Endothelial cell of umbilical vein (primary cell): ENCODE measurements at regions not wholly inside any gene's neighbourhood (a gene's known extent, or its start where the extent isn't known, plus 50 kb on each side); places are given as distances from the start of the nearest gene placed in this dataset.

Experiments
- BruUV-seq: library from RNA; stranded (reverse); fragments of 400-500 nt; replicated peaks from 2 replicates; lab custom pipeline; 2021; lab: Mats Ljungman, UMichigan
- CTCF ChIA-PET: fragments of 300-600, 350-600 bp; sonication (Branson Sonifier 250); formaldehyde crosslinking; loops from one replicate; lab custom pipeline; 2021; ENCODE audit warnings: antibody characterized with exemption, inconsistent platforms; lab: Charles Lee
- POLR2A ChIA-PET: fragments of 300-600, 350-600 bp; sonication (Branson Sonifier 250); formaldehyde crosslinking; loops from one replicate; lab custom pipeline; 2021; ENCODE audit warnings: antibody characterized with exemption, inconsistent platforms; lab: Charles Lee
- DNase-seq: peaks from one replicate; pipeline ENCODE4 v3.0.0-alpha.2; 2011; ENCODE audit warnings: low read depth, low spot score
- FAIRE-seq: peaks from 2 replicates; lab custom pipeline; 2011; peaks lifted over from hg19 to GRCh38; lab: Jason Lieb, UNC
- H2AFZ ChIP-seq: 2 replicates; pipeline ENCODE4 v1.6.0; 2012; ENCODE audit warnings: low read depth, low read length, control low read depth, inconsistent platforms
- H3K27ac ChIP-seq: 2 replicates; pipeline ENCODE4 v1.5.1; 2011; ENCODE audit warnings: low read depth, mild to moderate bottlenecking, control low read depth, low read length, moderate library complexity; ENCODE audit not compliant: insufficient read depth
- H3K27me3 ChIP-seq, 2 experiments: 2 replicates each; pipeline versions ENCODE4 v1.6.0 to v1.6.1; 2011; ENCODE audit warnings: low read length in 2 of 2, mixed read lengths in 1 of 2; ENCODE audit not compliant: control insufficient read depth in 2 of 2, insufficient read depth in 2 of 2
- H3K36me3 ChIP-seq, 2 experiments: 2 replicates in 1 of 2; 3 replicates in 1 of 2; pipeline ENCODE4 v1.5.1; 2011; ENCODE audit warnings: low read length in 2 of 2, mild to moderate bottlenecking in 1 of 2, moderate library complexity in 1 of 2; ENCODE audit not compliant: control insufficient read depth in 2 of 2, insufficient read depth in 2 of 2; ENCODE audit errors: extremely low read depth in 1 of 2
- H3K4me1 ChIP-seq: 3 replicates; pipeline ENCODE4 v1.5.1; 2011; ENCODE audit warnings: mild to moderate bottlenecking, low read length; ENCODE audit not compliant: control insufficient read depth, insufficient read depth; ENCODE audit errors: extremely low read depth
- H3K4me2 ChIP-seq: 2 replicates; pipeline ENCODE4 v1.6.1; 2011; ENCODE audit warnings: low read length, control low read depth, mixed read lengths; ENCODE audit not compliant: insufficient read depth
- H3K4me3 ChIP-seq, 3 experiments: fragments of 200-600 bp in 1 of 3; sonication (generic), shearing (Covaris generic) in 1 of 3; replicated peaks in 1 of 3; 2 replicates each; pipeline ENCODE4 v1.5.1; 2011 to 2016; ENCODE audit warnings: control low read depth in 3 of 3, low read length in 3 of 3, mild to moderate bottlenecking in 2 of 3, inconsistent platforms in 1 of 3, low read depth in 1 of 3, moderate library complexity in 1 of 3; ENCODE audit not compliant: insufficient read depth in 1 of 3
- H3K79me2 ChIP-seq: 2 replicates; pipeline ENCODE4 v1.6.0; 2012; ENCODE audit warnings: low read length, inconsistent platforms; ENCODE audit not compliant: control insufficient read depth, insufficient read depth
- H3K9ac ChIP-seq: replicated peaks from 2 replicates; pipeline ENCODE3; 2011; ENCODE audit warnings: low read length, control low read depth; ENCODE audit not compliant: insufficient read depth; ENCODE audit errors: extremely low read depth
- H3K9me1 ChIP-seq: replicated peaks from 3 replicates; pipeline ENCODE4 v1.6.0; 2011; ENCODE audit warnings: mild to moderate bottlenecking, low read length; ENCODE audit not compliant: control insufficient read depth, insufficient read depth; ENCODE audit errors: extremely low read depth
- H3K9me3 ChIP-seq: replicated peaks from 2 replicates; pipeline ENCODE4 v1.5.1; 2012; ENCODE audit warnings: low read length, inconsistent platforms; ENCODE audit not compliant: control insufficient read depth, insufficient read depth
- H4K20me1 ChIP-seq: replicated peaks from 2 replicates; pipeline ENCODE3; 2011; ENCODE audit warnings: mild to moderate bottlenecking, low read length; ENCODE audit not compliant: control insufficient read depth, insufficient read depth; ENCODE audit errors: extremely low read depth
- FOS ChIP-seq: IDR thresholded peaks from 2 replicates; pipeline ENCODE4 v1.6.1; 2011; ENCODE audit warnings: mild to moderate bottlenecking, low read length, moderate library complexity, borderline replicate concordance; ENCODE audit not compliant: insufficient read depth
- GATA2 ChIP-seq: IDR thresholded peaks from 2 replicates; pipeline ENCODE4 v1.7.0; 2011; ENCODE audit warnings: low read depth, mild to moderate bottlenecking, moderate library complexity, mixed read lengths, low read length; ENCODE audit not compliant: insufficient read length, insufficient read depth
- MYC ChIP-seq: IDR thresholded peaks from one replicate; pipeline ENCODE4 v1.6.1; 2011; ENCODE audit warnings: mild to moderate bottlenecking, low read depth, low read length
- POLR2A ChIP-seq: IDR thresholded peaks from 2 replicates; pipeline ENCODE4 v1.6.1; 2012; ENCODE audit warnings: low read depth, mild to moderate bottlenecking, control low read depth, low read length
- POLR2AphosphoS5 ChIP-seq: IDR thresholded peaks from 2 replicates; pipeline ENCODE4 v1.6.1; 2012; ENCODE audit warnings: low read depth, mild to moderate bottlenecking, control low read depth, low read length, moderate library complexity; ENCODE audit not compliant: insufficient read depth
- dilution Hi-C: fragments of 300-500 bp; cut with MboI; formaldehyde crosslinking; loops from one replicate; pipeline ENCODE4 v1.15.0; 2019; ENCODE audit warnings: low sequenced_read_pairs; ENCODE audit not compliant: extremely low pct_ligation_motif_present
- intact Hi-C: fragments of 100-400 bp; cut with micrococcal nuclease; formaldehyde crosslinking; loops from one replicate; pipeline ENCODE4 v1.10.0; 2022
- TF ChIP-seq, protein P1 (sequence below), 2 donors: IDR thresholded peaks; 1 replicate in 1 of 2; 2 replicates in 1 of 2; pipeline ENCODE4 v1.5.1; 2011; ENCODE audit warnings: low read length in 2 of 2, mild to moderate bottlenecking in 2 of 2, moderate library complexity in 2 of 2, control low read depth in 1 of 2, inconsistent platforms in 1 of 2, low read depth in 1 of 2; ENCODE audit not compliant: insufficient read depth in 1 of 2; ENCODE audit errors: extremely low read depth in 1 of 2
- TF ChIP-seq, protein P2 (sequence below): IDR thresholded peaks from 2 replicates; pipeline ENCODE4 v1.6.1; 2011; ENCODE audit not compliant: insufficient read depth, insufficient read length

GRCh38 chr3:139217633-139218032, 126.2 kb upstream of the MRPS22 start:
- H3K4me3 ChIP-seq, result no peak overlapping the region
- TF ChIP-seq MYC, result no peak
- TF ChIP-seq GATA2, result no peak
- TF ChIP-seq, protein P1, sequence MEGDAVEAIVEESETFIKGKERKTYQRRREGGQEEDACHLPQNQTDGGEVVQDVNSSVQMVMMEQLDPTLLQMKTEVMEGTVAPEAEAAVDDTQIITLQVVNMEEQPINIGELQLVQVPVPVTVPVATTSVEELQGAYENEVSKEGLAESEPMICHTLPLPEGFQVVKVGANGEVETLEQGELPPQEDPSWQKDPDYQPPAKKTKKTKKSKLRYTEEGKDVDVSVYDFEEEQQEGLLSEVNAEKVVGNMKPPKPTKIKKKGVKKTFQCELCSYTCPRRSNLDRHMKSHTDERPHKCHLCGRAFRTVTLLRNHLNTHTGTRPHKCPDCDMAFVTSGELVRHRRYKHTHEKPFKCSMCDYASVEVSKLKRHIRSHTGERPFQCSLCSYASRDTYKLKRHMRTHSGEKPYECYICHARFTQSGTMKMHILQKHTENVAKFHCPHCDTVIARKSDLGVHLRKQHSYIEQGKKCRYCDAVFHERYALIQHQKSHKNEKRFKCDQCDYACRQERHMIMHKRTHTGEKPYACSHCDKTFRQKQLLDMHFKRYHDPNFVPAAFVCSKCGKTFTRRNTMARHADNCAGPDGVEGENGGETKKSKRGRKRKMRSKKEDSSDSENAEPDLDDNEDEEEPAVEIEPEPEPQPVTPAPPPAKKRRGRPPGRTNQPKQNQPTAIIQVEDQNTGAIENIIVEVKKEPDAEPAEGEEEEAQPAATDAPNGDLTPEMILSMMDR (IDR thresholded peaks at IDR 0.05; ENCODE audit: extremely low read depth in 1 of 2, insufficient read depth in 1 of 2, low read depth in 1 of 2, low read length in 2 of 2), result no peak
- FAIRE-seq (no peak), DNase-seq (no peak)
- H3K9me1 ChIP-seq, result no peaks in the 10 kb centered on the region
- no peak overlapping the region for H3K4me2 ChIP-seq
- H3K4me1 ChIP-seq, result no peaks in the 10 kb centered on the region
- no peaks in the 10 kb centered on the region for H3K9me3 ChIP-seq
- CTCF ChIA-PET, result no interaction called here
- H2AFZ ChIP-seq, result no peak overlapping the region
- POLR2A ChIA-PET, result no interaction called here
- H3K9ac ChIP-seq, result no peak overlapping the region
- no peaks in the 10 kb centered on the region for H3K79me2 ChIP-seq
- H4K20me1 ChIP-seq, result no peaks in the 10 kb centered on the region
- intact Hi-C loops (no loop called here), dilution Hi-C loops (no loop called here)
- peaks cover 0 to 1% of the 10 kb centered on the region in 2 experiments for H3K27me3 ChIP-seq
- H3K36me3 ChIP-seq, result no peaks in the 10 kb centered on the region
- BruUV-seq, result no TSS peak
- H3K27ac ChIP-seq, result no peak overlapping the region

DNA sequence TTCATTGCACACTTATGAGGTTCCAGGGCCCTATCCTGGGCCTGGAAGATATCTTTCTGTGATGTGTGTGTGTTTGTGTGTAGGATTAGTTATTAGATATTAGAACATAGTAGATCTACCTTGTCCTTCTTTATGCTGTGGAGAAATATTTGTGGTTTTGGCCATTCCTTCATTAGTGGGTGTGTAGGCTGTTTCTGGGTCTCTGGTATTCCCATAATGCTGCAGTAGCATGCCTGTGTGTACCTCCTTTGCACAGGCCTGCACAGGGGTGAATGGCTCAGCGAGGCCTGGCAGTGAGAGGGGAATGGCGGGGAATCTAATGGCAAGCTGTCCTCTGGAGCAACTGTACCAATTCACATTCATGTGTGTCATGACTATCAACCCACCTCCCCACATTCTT, 125.8 kb upstream of the MRPS22 start:
- Histone ChIP-seq H3K9ac (no peak overlapping the region), H2AFZ (no peak overlapping the region), H3K79me2 (no peaks in the 10 kb centered on the region), H3K4me1 (no peaks in the 10 kb centered on the region), H3K27me3 (peaks cover 0 to 1% of the 10 kb centered on the region in 2 experiments), H3K9me3 (no peaks in the 10 kb centered on the region), H3K27ac (no peak overlapping the region), H3K36me3 (no peaks in the 10 kb centered on the region), H3K4me2 (no peak overlapping the region), H4K20me1 (no peaks in the 10 kb centered on the region), H3K9me1 (no peaks in the 10 kb centered on the region), H3K4me3 (no peak overlapping the region)
- DNase-seq (no peak), FAIRE-seq (no peak)
- ChIA-PET POLR2A (no interaction called here), CTCF (no interaction called here)
- intact Hi-C loops (no loop called here), dilution Hi-C loops (no loop called here)
- TF ChIP-seq, protein P1 (IDR thresholded peaks at IDR 0.05; ENCODE audit: extremely low read depth in 1 of 2, insufficient read depth in 1 of 2, low read depth in 1 of 2, low read length in 2 of 2), result no peak
- TF ChIP-seq FOS (no peak), POLR2AphosphoS5 (no peak), MYC (no peak), GATA2 (no peak), POLR2A (no peak)
- TF ChIP-seq, protein P2, sequence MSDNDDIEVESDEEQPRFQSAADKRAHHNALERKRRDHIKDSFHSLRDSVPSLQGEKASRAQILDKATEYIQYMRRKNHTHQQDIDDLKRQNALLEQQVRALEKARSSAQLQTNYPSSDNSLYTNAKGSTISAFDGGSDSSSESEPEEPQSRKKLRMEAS, result no peak
- BruUV-seq, result no TSS peak
